ENCODE measurements at regions not wholly inside any gene's neighbourhood (a gene's known extent, or its start where the extent isn't known, plus 50 kb on each side); places are given as distances from the start of the nearest gene placed in this dataset.
A peak's percentile ranks its signal among the peaks of the same experiment; 100 is the strongest.
"Not testable (repeated sequence)": the region's sequence is repeated elsewhere in the genome, so short reads cannot be mapped to it uniquely, and the experiment has no call there.

GRCh38 chr15:35937380-35937779 is 391.4 kb upstream of the DPH6 start:
- no peak overlapping the region for H3K4me3 ChIP-seq (ENCODE audit: low read depth, low read length)
- H3K4me1 ChIP-seq (ENCODE audit: insufficient read depth): no peaks in the 10 kb centered on the region
- no peak for DNase-seq (ENCODE audit: extremely low spot score)
- no peak overlapping the region for H3K27ac ChIP-seq (ENCODE audit: low read depth)
- H3K36me3 ChIP-seq (ENCODE audit: insufficient read depth): no peaks in the 10 kb centered on the region
- 48% methylated on average over 1 of the region's 1 CpG for WGBS

- Histone ChIP-seq H3K36me3 (ENCODE audit: insufficient read depth) (no peaks in the 10 kb centered on the region), H3K27ac (ENCODE audit: low read depth) (no peak overlapping the region), H3K4me3 (ENCODE audit: low read depth, low read length) (no peak overlapping the region), H3K4me1 (ENCODE audit: insufficient read depth) (no peaks in the 10 kb centered on the region)
- WGBS: 85% methylated on average over 8 of the region's 8 CpGs
- DNase-seq (ENCODE audit: extremely low spot score): no peak
Measured at GRCh38 chr15:35944945-35945585, 399.1 kb upstream of the DPH6 start.

GRCh38 chr15:35953424-35953823 is 407.5 kb upstream of the DPH6 start:
- DNase-seq (ENCODE audit: extremely low spot score): no peak
- 91% methylated on average over 3 of the region's 3 CpGs for WGBS
- no peaks in the 10 kb centered on the region for H3K36me3 ChIP-seq (ENCODE audit: insufficient read depth)

GRCh38 chr15:35956056-35956455 is 410.1 kb upstream of the DPH6 start:
- Histone ChIP-seq H3K27ac (ENCODE audit: low read depth) (no peak overlapping the region), H3K36me3 (ENCODE audit: insufficient read depth) (no peaks in the 10 kb centered on the region), H3K4me3 (ENCODE audit: low read depth, low read length) (no peak overlapping the region), H3K4me1 (ENCODE audit: insufficient read depth) (no peaks in the 10 kb centered on the region)
- WGBS: 58% methylated on average over 3 of the region's 3 CpGs
- no peak for DNase-seq (ENCODE audit: extremely low spot score)

More at GRCh38 chr15:35953424-35953823, 407.5 kb upstream of the DPH6 start:
- H3K27ac ChIP-seq (ENCODE audit: low read depth): no peak overlapping the region
- H3K4me3 ChIP-seq (ENCODE audit: low read depth, low read length): no peak overlapping the region
- no peaks in the 10 kb centered on the region for H3K4me1 ChIP-seq (ENCODE audit: insufficient read depth)

GRCh38 chr15:35958021-35958420 is 412.1 kb upstream of the DPH6 start:
- WGBS: 72% methylated on average over 2 of the region's 2 CpGs
- Histone ChIP-seq H3K4me3 (ENCODE audit: low read depth, low read length) (no peak overlapping the region), H3K27ac (ENCODE audit: low read depth) (no peak overlapping the region), H3K4me1 (ENCODE audit: insufficient read depth) (no peaks in the 10 kb centered on the region), H3K36me3 (ENCODE audit: insufficient read depth) (no peaks in the 10 kb centered on the region)
- DNase-seq (ENCODE audit: extremely low spot score): peak; percentile 21

- no peak for DNase-seq (ENCODE audit: extremely low spot score)
- 41% methylated on average over 2 of the region's 2 CpGs for WGBS
- no peak overlapping the region for H3K27ac ChIP-seq (ENCODE audit: low read depth)
- H3K4me1 ChIP-seq (ENCODE audit: insufficient read depth): no peaks in the 10 kb centered on the region
- H3K4me3 ChIP-seq (ENCODE audit: low read depth, low read length): no peak overlapping the region
- no peaks in the 10 kb centered on the region for H3K36me3 ChIP-seq (ENCODE audit: insufficient read depth)
Measured at GRCh38 chr15:35958975-35959374, 413.0 kb upstream of the DPH6 start.

GRCh38 chr15:35963326-35963725 is 417.4 kb upstream of the DPH6 start:
- Histone ChIP-seq H3K27ac (ENCODE audit: low read depth) (no peak overlapping the region), H3K4me1 (ENCODE audit: insufficient read depth) (no peaks in the 10 kb centered on the region), H3K4me3 (ENCODE audit: low read depth, low read length) (no peak overlapping the region), H3K36me3 (ENCODE audit: insufficient read depth) (no peaks in the 10 kb centered on the region)
- 68% methylated on average over 2 of the region's 2 CpGs for WGBS
- DNase-seq (ENCODE audit: extremely low spot score): no peak

- DNase-seq (ENCODE audit: extremely low spot score): no peak
- WGBS: 73% methylated on average over 2 of the region's 2 CpGs
Measured at GRCh38 chr15:35966781-35967180, 420.8 kb upstream of the DPH6 start.

GRCh38 chr15:35967968-35968367 is 422.0 kb upstream of the DPH6 start:
- not testable (repeated sequence) for DNase-seq (ENCODE audit: extremely low spot score); H3K36me3 ChIP-seq (ENCODE audit: insufficient read depth)
- 96% methylated on average over 17 of the region's 17 CpGs for WGBS

More at GRCh38 chr15:35966781-35967180, 420.8 kb upstream of the DPH6 start:
- H3K36me3 ChIP-seq (ENCODE audit: insufficient read depth): no peaks in the 10 kb centered on the region
- H3K4me1 ChIP-seq (ENCODE audit: insufficient read depth): no peaks in the 10 kb centered on the region
- H3K4me3 ChIP-seq (ENCODE audit: low read depth, low read length): no peak overlapping the region
- no peak overlapping the region for H3K27ac ChIP-seq (ENCODE audit: low read depth)

GRCh38 chr15:35973029-35973428 is 427.1 kb upstream of the DPH6 start:
- H3K36me3 ChIP-seq (ENCODE audit: insufficient read depth): no peaks in the 10 kb centered on the region
- 23% methylated on average over 1 of the region's 1 CpG for WGBS
- no peaks in the 10 kb centered on the region for H3K4me1 ChIP-seq (ENCODE audit: insufficient read depth)
- no peak for DNase-seq (ENCODE audit: extremely low spot score)
- no peak overlapping the region for H3K4me3 ChIP-seq (ENCODE audit: low read depth, low read length)
- H3K27ac ChIP-seq (ENCODE audit: low read depth): no peak overlapping the region

More at GRCh38 chr15:35967968-35968367, 422.0 kb upstream of the DPH6 start:
- H3K4me1 ChIP-seq (ENCODE audit: insufficient read depth); H3K4me3 ChIP-seq (ENCODE audit: low read depth, low read length); H3K27ac ChIP-seq (ENCODE audit: low read depth): not testable (repeated sequence)

GRCh38 chr15:35974052-35974451 is 428.1 kb upstream of the DPH6 start:
- Histone ChIP-seq H3K4me1 (ENCODE audit: insufficient read depth) (no peaks in the 10 kb centered on the region), H3K4me3 (ENCODE audit: low read depth, low read length) (no peak overlapping the region), H3K27ac (ENCODE audit: low read depth) (no peak overlapping the region), H3K36me3 (ENCODE audit: insufficient read depth) (no peaks in the 10 kb centered on the region)
- no peak for DNase-seq (ENCODE audit: extremely low spot score)
- 74% methylated on average over 3 of the region's 3 CpGs for WGBS

- no peak overlapping the region for H3K27ac ChIP-seq (ENCODE audit: low read depth)
- WGBS: 96% methylated on average over 4 of the region's 4 CpGs
Measured at GRCh38 chr15:35975941-35976340, 430.0 kb upstream of the DPH6 start.

GRCh38 chr15:35979608-35980007 is 433.6 kb upstream of the DPH6 start:
- DNase-seq (ENCODE audit: extremely low spot score): no peak
- Histone ChIP-seq H3K27ac (ENCODE audit: low read depth) (no peak overlapping the region), H3K36me3 (ENCODE audit: insufficient read depth) (no peaks in the 10 kb centered on the region), H3K4me3 (ENCODE audit: low read depth, low read length) (no peak overlapping the region), H3K4me1 (ENCODE audit: insufficient read depth) (no peaks in the 10 kb centered on the region)
- 83% methylated on average over 2 of the region's 2 CpGs for WGBS

More at GRCh38 chr15:35975941-35976340, 430.0 kb upstream of the DPH6 start:
- Histone ChIP-seq H3K4me1 (ENCODE audit: insufficient read depth) (no peaks in the 10 kb centered on the region), H3K36me3 (ENCODE audit: insufficient read depth) (no peaks in the 10 kb centered on the region), H3K4me3 (ENCODE audit: low read depth, low read length) (no peak overlapping the region)
- DNase-seq (ENCODE audit: extremely low spot score): no peak

- no peaks in the 10 kb centered on the region for H3K36me3 ChIP-seq (ENCODE audit: insufficient read depth)
- no peak overlapping the region for H3K27ac ChIP-seq (ENCODE audit: low read depth)
- DNase-seq (ENCODE audit: extremely low spot score): no peak
- no peaks in the 10 kb centered on the region for H3K4me1 ChIP-seq (ENCODE audit: insufficient read depth)
- no peak overlapping the region for H3K4me3 ChIP-seq (ENCODE audit: low read depth, low read length)
Measured at GRCh38 chr15:35980719-35981118, 434.8 kb upstream of the DPH6 start.

Measured in urinary bladder (tissue), 3 donors.